Osteocyte (in vitro differentiated cells): ENCODE measurements at regions not wholly inside any gene's neighbourhood (a gene's known extent, or its start where the extent isn't known, plus 50 kb on each side); places are given as distances from the start of the nearest gene placed in this dataset.

ENCODE experiments used
- DNase-seq: peaks from one replicate; pipeline ENCODE4 v3.0.0; 2021; ENCODE audit warnings: mixed read lengths; ENCODE audit not compliant: unreplicated experiment; ENCODE audit errors: extremely low spot score
- H3K27ac Mint-ChIP-seq: one replicate; pipeline ENCODE4 v1.8.0; 2021; ENCODE audit warnings: mild to moderate bottlenecking, mixed read lengths; ENCODE audit not compliant: unreplicated experiment
- H3K27me3 Mint-ChIP-seq: one replicate; pipeline ENCODE4 v1.8.0; 2021; ENCODE audit warnings: mixed read lengths; ENCODE audit not compliant: unreplicated experiment
- H3K36me3 Mint-ChIP-seq: one replicate; pipeline ENCODE4 v1.8.0; 2021; ENCODE audit warnings: mixed read lengths; ENCODE audit not compliant: unreplicated experiment
- H3K4me1 Mint-ChIP-seq: one replicate; pipeline ENCODE4 v1.8.0; 2021; ENCODE audit warnings: mixed read lengths; ENCODE audit not compliant: unreplicated experiment
- H3K4me3 Mint-ChIP-seq: one replicate; pipeline ENCODE4 v1.8.0; 2021; ENCODE audit warnings: mild to moderate bottlenecking, moderate library complexity, mixed read lengths; ENCODE audit not compliant: unreplicated experiment
- H3K9me3 Mint-ChIP-seq: one replicate; pipeline ENCODE4 v1.8.0; 2021; ENCODE audit warnings: mixed read lengths; ENCODE audit not compliant: unreplicated experiment
- CTCF ChIP-seq: fragments of 200-600 bp; sonication (generic); IDR thresholded peaks from 2 replicates; pipeline ENCODE4 v1.5.0; 2021; ENCODE audit warnings: antibody characterized with exemption, mild to moderate bottlenecking, moderate library complexity

- H3K9me3 Mint-ChIP-seq: peaks cover 3% of the 10 kb centered on the region
- H3K27ac Mint-ChIP-seq: peak overlapping the region; percentile 29
- no peak for DNase-seq
- peaks cover 54% of the 10 kb centered on the region for H3K4me1 Mint-ChIP-seq
- no peaks in the 10 kb centered on the region for H3K27me3 Mint-ChIP-seq
- H3K4me3 Mint-ChIP-seq: no peak overlapping the region
- no peaks in the 10 kb centered on the region for H3K36me3 Mint-ChIP-seq
- no peak for TF ChIP-seq CTCF
Observed at GRCh38 chr7:17236171-17236570, 62.3 kb upstream of the AHR start.

DNA sequence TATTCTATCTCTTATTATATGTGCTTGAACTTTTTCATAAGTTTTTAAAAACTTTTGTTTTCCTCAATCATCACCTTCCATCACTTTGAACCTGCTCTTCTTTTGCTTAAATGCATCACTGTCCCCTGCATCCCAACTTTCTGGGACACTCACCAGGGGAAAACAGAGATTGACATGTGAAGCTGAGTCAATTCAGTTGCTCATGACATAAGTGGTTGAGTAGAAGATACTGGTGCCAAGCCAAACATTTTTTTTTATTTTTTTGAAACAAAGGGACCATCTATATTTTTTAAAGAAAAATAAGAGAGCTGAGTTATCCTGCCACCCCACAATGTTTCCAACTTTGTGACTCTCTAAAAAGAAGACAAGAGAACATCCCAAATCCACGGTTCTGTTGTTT, 61.8 kb upstream of the AHR start:
- Mint-ChIP-seq H3K27me3 (no peaks in the 10 kb centered on the region), H3K36me3 (no peaks in the 10 kb centered on the region), H3K4me3 (no peak overlapping the region), H3K4me1 (peaks cover 52% of the 10 kb centered on the region), H3K9me3 (peaks cover 3% of the 10 kb centered on the region), H3K27ac (peak overlapping the region; percentile 60)
- no peak for DNase-seq
- no peak for TF ChIP-seq CTCF

DNA sequence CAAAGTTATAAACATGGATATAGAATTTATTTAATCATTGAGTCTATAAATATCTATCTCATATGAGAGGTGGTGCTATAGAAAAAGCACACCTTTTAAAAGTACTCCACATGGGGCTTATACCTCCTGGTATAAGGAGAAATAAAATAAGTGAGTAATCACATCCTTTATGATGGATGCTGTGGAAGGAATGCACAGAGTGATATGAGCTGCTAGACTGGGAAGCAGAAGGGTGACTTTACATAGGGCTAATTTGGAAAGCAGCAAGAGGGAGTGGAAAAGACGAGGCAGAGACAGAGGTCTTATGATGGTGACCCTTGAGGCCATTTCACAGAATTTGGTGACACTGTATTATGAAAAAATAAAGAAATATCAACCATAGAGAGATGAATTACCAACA, 59.4 kb upstream of the AHR start:
- Mint-ChIP-seq H3K4me1 (peaks cover 36% of the 10 kb centered on the region), H3K27ac (no peak overlapping the region), H3K36me3 (no peaks in the 10 kb centered on the region), H3K9me3 (peaks cover 3% of the 10 kb centered on the region), H3K27me3 (no peaks in the 10 kb centered on the region), H3K4me3 (no peak overlapping the region)
- DNase-seq: no peak
- no peak for TF ChIP-seq CTCF

- H3K4me3 Mint-ChIP-seq: no peak overlapping the region
- H3K4me1 Mint-ChIP-seq: peaks cover 28% of the 10 kb centered on the region
- no peak overlapping the region for H3K27ac Mint-ChIP-seq
- no peak for DNase-seq
- no peaks in the 10 kb centered on the region for H3K36me3 Mint-ChIP-seq
- no peak for TF ChIP-seq CTCF
- H3K9me3 Mint-ChIP-seq: peaks cover 3% of the 10 kb centered on the region
- no peaks in the 10 kb centered on the region for H3K27me3 Mint-ChIP-seq
Observed at GRCh38 chr7:17239683-17240521, 58.5 kb upstream of the AHR start.

DNA sequence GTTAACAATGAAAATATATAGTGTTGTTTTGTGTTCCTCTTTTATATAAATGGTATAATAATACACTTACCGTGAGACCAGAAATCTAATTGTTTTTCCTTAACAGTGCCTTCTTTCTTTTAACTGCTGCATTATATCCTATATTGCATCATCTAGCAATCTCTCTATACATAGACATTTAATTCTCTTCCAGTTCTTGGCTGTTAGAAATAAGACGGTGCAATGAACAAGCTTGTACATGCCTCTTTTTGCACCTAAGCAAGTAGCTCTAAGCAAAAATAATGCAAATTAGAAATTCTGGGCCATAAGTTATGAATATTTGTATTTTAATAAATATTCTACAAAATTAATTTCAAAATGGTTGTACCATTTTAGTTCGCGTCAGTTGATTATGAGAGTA, 55.9 kb upstream of the AHR start:
- DNase-seq: no peak
- H3K9me3 Mint-ChIP-seq: no peaks in the 10 kb centered on the region
- no peak overlapping the region for H3K27ac Mint-ChIP-seq
- TF ChIP-seq CTCF: no peak
- H3K36me3 Mint-ChIP-seq: no peaks in the 10 kb centered on the region
- H3K4me1 Mint-ChIP-seq: peaks cover 12% of the 10 kb centered on the region
- no peaks in the 10 kb centered on the region for H3K27me3 Mint-ChIP-seq
- no peak overlapping the region for H3K4me3 Mint-ChIP-seq
